HEK293 (cell line): ENCODE measurements at regions not wholly inside any gene's neighbourhood (a gene's known extent, or its start where the extent isn't known, plus 50 kb on each side); places are given as distances from the start of the nearest gene placed in this dataset.

Experiments used
- CTCF ChIP-seq: fragments of 450-650 bp; formaldehyde crosslinking; IDR thresholded peaks from 2 replicates; pipeline ENCODE4 v1.5.1; 2016; ENCODE audit warnings: missing biosample characterization, missing genetic modification characterization
- INSM2 ChIP-seq: fragments of 450-650 bp; formaldehyde crosslinking; IDR thresholded peaks from 2 replicates; pipeline ENCODE4 v1.5.1; 2016; ENCODE audit warnings: missing biosample characterization, missing genetic modification characterization
- ZNF133 ChIP-seq: fragments of 450-650 bp; formaldehyde crosslinking; IDR thresholded peaks from 2 replicates; pipeline ENCODE4 v1.5.1; 2016; ENCODE audit warnings: missing biosample characterization, missing genetic modification characterization
- ZNF518A ChIP-seq: fragments of 450-650 bp; formaldehyde crosslinking; conservative IDR thresholded peaks from 2 replicates; pipeline ENCODE4 v1.5.1; 2016; ENCODE audit warnings: low read depth, missing biosample characterization, missing genetic modification characterization
- ZNF76 ChIP-seq: fragments of 450-650 bp; formaldehyde crosslinking; IDR thresholded peaks from 2 replicates; pipeline ENCODE4; 2016; ENCODE audit warnings: low read depth, missing biosample characterization, missing genetic modification characterization, borderline replicate concordance

GRCh38 chr2:134070281-134070741 lies 183.6 kb upstream of the MGAT5 start:
- TF ChIP-seq CTCF (tag by site-specific recombination): no peak
- TF ChIP-seq ZNF76: no peak
- TF ChIP-seq ZNF133 (tag by site-specific recombination): no peak
- TF ChIP-seq ZNF518A (tag by site-specific recombination): no peak
- no peak for TF ChIP-seq INSM2
